ENCODE measurements at regions not wholly inside any gene's neighbourhood (a gene's known extent, or its start where the extent isn't known, plus 50 kb on each side); places are given as distances from the start of the nearest gene placed in this dataset.

GRCh38 chr14:61939776-61940175 lies 177.6 kb downstream of the SNAPC1 start:
- Histone ChIP-seq H2AFZ (ENCODE audit: low read depth, low read length) (no peak overlapping the region), H3K4me2 (ENCODE audit: low read length, poor library complexity, severe bottlenecking) (no peak overlapping the region), H4K91ac (ENCODE audit: low read length) (no peak overlapping the region), H3K79me1 (replicated peaks; ENCODE audit: low read length, poor library complexity, severe bottlenecking) (peaks cover 21% of the 10 kb centered on the region), H3K4me1 (ENCODE audit: control insufficient read depth, insufficient read depth, low read depth, low read length) (peaks cover 6% of the 10 kb centered on the region), H3K27ac (ENCODE audit: low read length, poor library complexity, severe bottlenecking) (no peak overlapping the region), H3K9ac (ENCODE audit: low read length) (no peak overlapping the region), H3K4ac (ENCODE audit: low read depth in 1 of 2, low read length in 2 of 2) (no peak overlapping the region), H2BK120ac (ENCODE audit: low read depth, low read length) (no peak overlapping the region), H3K23ac (ENCODE audit: low read length in 2 of 2) (no peak overlapping the region), H2BK15ac (ENCODE audit: low read depth, poor library complexity, severe bottlenecking) (no peak overlapping the region), H3K36me3 (ENCODE audit: control insufficient read depth in 1 of 2, insufficient read depth in 2 of 2, low read depth in 1 of 2, low read length in 2 of 2) (no peaks in the 10 kb centered on the region), H3K9me3 (ENCODE audit: control insufficient read depth, low read length) (no peaks in the 10 kb centered on the region), H4K8ac (ENCODE audit: low read length) (no peak overlapping the region), H2BK5ac (ENCODE audit: low read depth, low read length, poor library complexity, severe bottlenecking) (no peak overlapping the region), H3K18ac (ENCODE audit: low read depth in 1 of 2, low read length in 2 of 2) (no peak overlapping the region), H2BK12ac (ENCODE audit: low read length in 2 of 2) (no peak overlapping the region), H2AK5ac (ENCODE audit: low read length, severe bottlenecking) (peak overlapping the region; percentile 64), H3K14ac (ENCODE audit: low read length in 2 of 2) (no peak overlapping the region), H3K27me3 (ENCODE audit: control insufficient read depth in 1 of 2, insufficient read depth in 1 of 2, low read length in 2 of 2) (peaks cover 0 to 20% of the 10 kb centered on the region in 2 experiments), H3K4me3 (ENCODE audit: insufficient read depth in 1 of 2, low read depth in 1 of 2, low read length in 2 of 2) (no peak overlapping the region)
- no CpG with 5 or more reads among the region's 2 CpGs for WGBS
- DNase-seq: no peak

- Histone ChIP-seq H3K4me3 (ENCODE audit: insufficient read depth in 1 of 2, low read depth in 1 of 2, low read length in 2 of 2) (no peak overlapping the region), H4K91ac (ENCODE audit: low read length) (no peak overlapping the region), H3K79me1 (replicated peaks; ENCODE audit: low read length, poor library complexity, severe bottlenecking) (peaks cover 18% of the 10 kb centered on the region), H2AK5ac (ENCODE audit: low read length, severe bottlenecking) (no peak overlapping the region), H2BK12ac (ENCODE audit: low read length in 2 of 2) (no peak overlapping the region), H2BK120ac (ENCODE audit: low read depth, low read length) (no peak overlapping the region), H3K4me2 (ENCODE audit: low read length, poor library complexity, severe bottlenecking) (no peak overlapping the region), H2AFZ (ENCODE audit: low read depth, low read length) (no peak overlapping the region), H3K36me3 (ENCODE audit: control insufficient read depth in 1 of 2, insufficient read depth in 2 of 2, low read depth in 1 of 2, low read length in 2 of 2) (no peaks in the 10 kb centered on the region), H3K14ac (ENCODE audit: low read length in 2 of 2) (no peak overlapping the region), H2BK15ac (ENCODE audit: low read depth, poor library complexity, severe bottlenecking) (no peak overlapping the region), H3K9me3 (ENCODE audit: control insufficient read depth, low read length) (no peaks in the 10 kb centered on the region), H3K23ac (ENCODE audit: low read length in 2 of 2) (no peak overlapping the region), H3K9ac (ENCODE audit: low read length) (no peak overlapping the region), H3K27me3 (ENCODE audit: control insufficient read depth in 1 of 2, insufficient read depth in 1 of 2, low read length in 2 of 2) (peaks cover 0 to 20% of the 10 kb centered on the region in 2 experiments), H4K8ac (ENCODE audit: low read length) (no peak overlapping the region), H3K4ac (ENCODE audit: low read depth in 1 of 2, low read length in 2 of 2) (no peak overlapping the region), H3K18ac (ENCODE audit: low read depth in 1 of 2, low read length in 2 of 2) (no peak overlapping the region), H2BK5ac (ENCODE audit: low read depth, low read length, poor library complexity, severe bottlenecking) (peak overlapping the region; percentile 8), H3K27ac (ENCODE audit: low read length, poor library complexity, severe bottlenecking) (peak overlapping the region; percentile 30), H3K4me1 (ENCODE audit: control insufficient read depth, insufficient read depth, low read depth, low read length) (peaks cover 4% of the 10 kb centered on the region)
- DNase-seq: no peak
- WGBS: 63% methylated on average over 7 of the region's 7 CpGs
These were observed 178.6 kb downstream of the SNAPC1 start for GRCh38 chr14:61940666-61941420.

- Histone ChIP-seq H3K79me1 (replicated peaks; ENCODE audit: low read length, poor library complexity, severe bottlenecking) (peaks cover 17% of the 10 kb centered on the region), H3K36me3 (ENCODE audit: control insufficient read depth in 1 of 2, insufficient read depth in 2 of 2, low read depth in 1 of 2, low read length in 2 of 2) (no peaks in the 10 kb centered on the region), H3K4me2 (ENCODE audit: low read length, poor library complexity, severe bottlenecking) (no peak overlapping the region), H4K91ac (ENCODE audit: low read length) (no peak overlapping the region), H2BK5ac (ENCODE audit: low read depth, low read length, poor library complexity, severe bottlenecking) (no peak overlapping the region), H3K9me3 (ENCODE audit: control insufficient read depth, low read length) (no peaks in the 10 kb centered on the region), H3K27ac (ENCODE audit: low read length, poor library complexity, severe bottlenecking) (no peak overlapping the region), H3K23ac (ENCODE audit: low read length in 2 of 2) (no peak overlapping the region), H4K8ac (ENCODE audit: low read length) (no peak overlapping the region), H2BK120ac (ENCODE audit: low read depth, low read length) (no peak overlapping the region), H3K18ac (ENCODE audit: low read depth in 1 of 2, low read length in 2 of 2) (no peak overlapping the region), H3K4ac (ENCODE audit: low read depth in 1 of 2, low read length in 2 of 2) (no peak overlapping the region), H3K4me1 (ENCODE audit: control insufficient read depth, insufficient read depth, low read depth, low read length) (peaks cover 4% of the 10 kb centered on the region), H3K14ac (ENCODE audit: low read length in 2 of 2) (no peak overlapping the region), H3K27me3 (ENCODE audit: control insufficient read depth in 1 of 2, insufficient read depth in 1 of 2, low read length in 2 of 2) (peaks cover 0 to 17% of the 10 kb centered on the region in 2 experiments), H2BK12ac (ENCODE audit: low read length in 2 of 2) (no peak overlapping the region), H3K9ac (ENCODE audit: low read length) (no peak overlapping the region), H2AFZ (ENCODE audit: low read depth, low read length) (no peak overlapping the region), H2BK15ac (ENCODE audit: low read depth, poor library complexity, severe bottlenecking) (no peak overlapping the region), H3K4me3 (ENCODE audit: insufficient read depth in 1 of 2, low read depth in 1 of 2, low read length in 2 of 2) (no peak overlapping the region), H2AK5ac (ENCODE audit: low read length, severe bottlenecking) (peak overlapping the region; percentile 43)
- DNase-seq: no peak
- 82% methylated on average over 3 of the region's 4 CpGs for whole genome bisulfite sequencing
These were observed 179.4 kb downstream of the SNAPC1 start for GRCh38 chr14:61941421-61942150.

GRCh38 chr14:61948376-61948775 lies 186.2 kb downstream of the SNAPC1 start:
- Histone ChIP-seq H2BK12ac (ENCODE audit: low read length in 2 of 2) (no peak overlapping the region), H3K36me3 (ENCODE audit: control insufficient read depth in 1 of 2, insufficient read depth in 2 of 2, low read depth in 1 of 2, low read length in 2 of 2) (no peaks in the 10 kb centered on the region), H3K18ac (ENCODE audit: low read depth in 1 of 2, low read length in 2 of 2) (no peak overlapping the region), H3K4ac (ENCODE audit: low read depth in 1 of 2, low read length in 2 of 2) (no peak overlapping the region), H3K9me3 (ENCODE audit: control insufficient read depth, low read length) (no peaks in the 10 kb centered on the region), H3K23ac (ENCODE audit: low read length in 2 of 2) (no peak overlapping the region), H2BK120ac (ENCODE audit: low read depth, low read length) (no peak overlapping the region), H3K4me3 (ENCODE audit: insufficient read depth in 1 of 2, low read depth in 1 of 2, low read length in 2 of 2) (no peak overlapping the region), H2BK5ac (ENCODE audit: low read depth, low read length, poor library complexity, severe bottlenecking) (no peak overlapping the region), H4K91ac (ENCODE audit: low read length) (no peak overlapping the region), H2AFZ (ENCODE audit: low read depth, low read length) (no peak overlapping the region), H3K27ac (ENCODE audit: low read length, poor library complexity, severe bottlenecking) (no peak overlapping the region), H3K4me1 (ENCODE audit: control insufficient read depth, insufficient read depth, low read depth, low read length) (peaks cover 4% of the 10 kb centered on the region), H4K8ac (ENCODE audit: low read length) (no peak overlapping the region), H3K4me2 (ENCODE audit: low read length, poor library complexity, severe bottlenecking) (no peak overlapping the region), H3K27me3 (ENCODE audit: control insufficient read depth in 1 of 2, insufficient read depth in 1 of 2, low read length in 2 of 2) (peaks cover 0 to 8% of the 10 kb centered on the region in 2 experiments), H2BK15ac (ENCODE audit: low read depth, poor library complexity, severe bottlenecking) (no peak overlapping the region), H3K9ac (ENCODE audit: low read length) (no peak overlapping the region), H2AK5ac (ENCODE audit: low read length, severe bottlenecking) (no peak overlapping the region), H3K14ac (ENCODE audit: low read length in 2 of 2) (no peak overlapping the region), H3K79me1 (replicated peaks; ENCODE audit: low read length, poor library complexity, severe bottlenecking) (peaks cover 9% of the 10 kb centered on the region)
- whole genome bisulfite sequencing: 77% methylated on average over 6 of the region's 6 CpGs
- DNase-seq: no peak

All from mesenchymal stem cell (in vitro differentiated cells and primary cell).